ENCODE measurements at regions not wholly inside any gene's neighbourhood (a gene's known extent, or its start where the extent isn't known, plus 50 kb on each side); places are given as distances from the start of the nearest gene placed in this dataset.
A peak's percentile ranks its signal among the peaks of the same experiment; 100 is the strongest.

- DNase-seq = no peak
Measured at GRCh38 chr13:36493046-36493445, 60.8 kb downstream of the CCNA1 start.

- no peak for DNase-seq
Measured at GRCh38 chr13:36495431-36495830, 63.1 kb downstream of the CCNA1 start.

- DNase-seq = no peak
Measured at GRCh38 chr13:36509369-36509768, 77.1 kb downstream of the CCNA1 start.

- no peak for DNase-seq
Measured at GRCh38 chr13:36512771-36513170, 80.5 kb downstream of the CCNA1 start.

- no peak for DNase-seq
Measured at GRCh38 chr13:36513266-36513665, 81.0 kb downstream of the CCNA1 start.

GRCh38 chr13:36515466-36515865 is 83.2 kb downstream of the CCNA1 start:
- DNase-seq = no peak

- DNase-seq = no peak
Measured at GRCh38 chr13:36516225-36516624, 83.9 kb downstream of the CCNA1 start.

- DNase-seq = peak in 1 of 2 experiments; percentile 18
Measured at GRCh38 chr13:36518707-36519106, 86.4 kb downstream of the CCNA1 start.

- DNase-seq = no peak
Measured at GRCh38 chr13:36519432-36519831, 87.1 kb downstream of the CCNA1 start.

- DNase-seq = no peak
Measured at GRCh38 chr13:36520111-36520510, 87.8 kb downstream of the CCNA1 start.

- peak in 1 of 2 experiments; percentile 27 for DNase-seq
Measured at GRCh38 chr13:36526897-36527296, 94.6 kb downstream of the CCNA1 start.

GRCh38 chr13:36528105-36528504 is 95.8 kb downstream of the CCNA1 start:
- no peak for DNase-seq

GRCh38 chr13:36530050-36530789 is 97.9 kb downstream of the CCNA1 start:
- no peak for DNase-seq

GRCh38 chr13:36530861-36531590 is 98.7 kb downstream of the CCNA1 start:
- DNase-seq = no peak

GRCh38 chr13:36531746-36532486 is 99.6 kb downstream of the CCNA1 start:
- no peak for DNase-seq

- no peak for DNase-seq
Measured at GRCh38 chr13:36533806-36534205, 101.5 kb downstream of the CCNA1 start.

GRCh38 chr13:36536546-36536945 is 104.3 kb downstream of the CCNA1 start:
- DNase-seq = no peak

- peak; percentile 67 to 79 for DNase-seq
Measured at GRCh38 chr13:36543671-36544070, 111.4 kb downstream of the CCNA1 start.

GRCh38 chr13:36548129-36548528 is 115.8 kb downstream of the CCNA1 start:
- peak in 1 of 2 experiments; percentile 27 for DNase-seq

GRCh38 chr13:36549126-36549702 is 116.9 kb downstream of the CCNA1 start:
- DNase-seq = no peak

GRCh38 chr13:36549755-36550154 is 117.5 kb downstream of the CCNA1 start:
- DNase-seq = peak; percentile 56 to 67

- no peak for DNase-seq
Measured at GRCh38 chr13:36550177-36550576, 117.9 kb downstream of the CCNA1 start.

GRCh38 chr13:36551445-36551844 is 119.2 kb downstream of the CCNA1 start:
- no peak for DNase-seq

Data from NCI-H187 (cell line).